Stimulated activated CD8-positive, alpha-beta memory T cell treated with anti-CD3 and anti-CD28 coated beads, Interleukin-7, amount 100 ng/mL, for 1 hour (primary cell): ENCODE measurements at regions not wholly inside any gene's neighbourhood (a gene's known extent, or its start where the extent isn't known, plus 50 kb on each side); places are given as distances from the start of the nearest gene placed in this dataset.
"Not testable (repeated sequence)": the region's sequence is repeated elsewhere in the genome, so short reads cannot be mapped to it uniquely, and the experiment has no call there.

Source experiments
- DNase-seq, 2 donors: peaks; one replicate each; pipeline ENCODE4 v3.0.0-alpha.2; 2020; ENCODE audit warnings: low read depth in 2 of 2

DNA sequence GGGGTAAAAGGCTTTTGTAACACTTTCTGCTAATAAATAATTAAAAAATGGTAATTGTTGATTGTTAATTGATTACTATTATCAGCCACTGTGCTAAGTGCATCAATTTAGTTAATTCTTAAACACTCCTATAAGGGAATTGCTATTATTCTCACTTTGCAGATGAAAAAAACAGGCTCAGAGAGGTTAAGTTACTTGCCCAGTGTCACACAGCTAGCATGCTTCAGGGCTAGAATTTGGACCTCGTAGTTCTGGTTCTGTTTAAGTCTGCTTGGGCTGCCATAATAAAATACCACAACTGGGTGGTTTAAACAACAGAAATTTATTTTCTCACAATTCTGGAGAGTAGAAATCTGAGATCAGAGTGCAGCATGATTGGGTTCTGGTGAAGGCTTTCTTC, 164.8 kb upstream of the TBX18 start:
- no peak for DNase-seq

DNA sequence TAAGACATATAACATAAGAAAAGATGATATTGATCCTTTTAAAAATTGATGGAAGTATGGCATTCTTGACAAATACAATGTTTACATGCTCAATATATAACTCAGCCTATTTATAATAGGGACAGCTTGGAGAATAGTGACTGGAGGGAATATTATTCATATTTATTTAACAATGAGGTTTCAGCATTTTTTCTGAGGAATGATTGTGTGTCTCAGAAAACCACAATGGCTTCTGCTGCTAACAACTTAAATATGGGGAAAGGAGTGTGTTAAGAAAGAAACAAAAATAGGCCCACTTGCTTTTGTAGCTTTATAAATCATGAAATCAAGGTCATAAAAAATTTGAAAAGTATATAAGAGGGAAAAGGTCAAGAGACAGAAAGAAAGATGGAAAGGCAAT, 163.2 kb upstream of the TBX18 start:
- no peak for DNase-seq

DNA sequence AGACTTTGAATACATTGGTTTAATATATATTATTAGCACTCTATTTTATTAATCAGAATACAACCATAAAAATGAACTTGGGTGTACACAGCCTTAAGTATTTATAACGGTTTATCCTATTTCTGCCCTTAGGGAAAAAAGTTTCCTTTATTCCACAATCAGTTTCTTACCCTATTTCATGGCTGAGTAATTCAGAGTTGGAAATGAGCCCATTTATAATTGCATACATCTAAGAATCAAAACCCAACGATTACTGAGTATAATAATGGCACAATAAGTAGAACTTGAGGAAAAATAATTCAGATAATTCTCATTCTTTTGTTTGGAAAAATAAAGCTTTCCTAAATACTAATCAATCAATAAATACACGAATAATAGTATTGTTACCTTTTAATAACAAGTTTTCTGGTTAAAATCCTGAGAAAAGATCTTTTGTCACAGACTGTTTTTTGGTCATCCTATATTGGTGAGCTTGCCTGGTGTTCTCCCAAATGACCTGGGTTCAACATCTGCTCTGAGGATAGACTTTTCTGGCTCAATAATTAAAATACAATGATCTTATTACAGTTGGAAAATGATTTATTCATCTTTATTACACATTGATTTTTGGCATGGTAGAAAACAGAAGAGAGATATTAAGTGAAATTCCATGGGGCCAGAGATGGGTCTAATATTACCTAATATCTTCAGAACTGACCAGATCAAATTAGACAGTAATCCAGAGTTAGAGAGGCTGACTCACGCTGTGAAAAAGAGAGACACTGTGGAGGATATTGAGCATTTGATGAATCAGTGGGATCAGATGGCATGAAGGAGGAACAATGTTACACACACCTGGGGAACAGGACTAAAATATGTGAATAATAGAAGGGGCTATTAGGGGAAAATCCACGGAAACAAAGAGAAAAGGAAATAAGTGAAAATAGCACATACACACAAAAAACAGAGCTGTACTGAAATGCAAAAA, 162.1 kb upstream of the TBX18 start:
- DNase-seq: no peak

DNA sequence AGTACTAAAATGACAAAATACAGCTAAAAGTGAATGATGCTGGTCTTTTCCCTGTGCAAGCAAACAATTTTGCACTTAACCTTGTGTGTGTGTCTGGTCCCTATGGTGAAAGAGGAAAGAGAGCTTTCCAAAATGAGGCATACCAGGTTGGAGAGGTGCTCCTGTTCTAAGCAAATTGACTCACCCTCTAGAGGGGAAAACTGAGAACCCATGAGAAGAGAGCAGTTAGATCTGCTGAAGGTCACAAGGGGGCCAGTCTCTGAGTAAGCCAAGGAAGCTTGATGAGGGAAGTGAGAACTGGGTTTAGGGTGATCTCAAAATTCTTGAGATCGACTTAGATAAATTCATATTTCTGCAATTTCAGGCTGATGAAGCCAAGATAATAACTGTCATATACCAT, 157.5 kb upstream of the TBX18 start:
- DNase-seq: no peak

DNA sequence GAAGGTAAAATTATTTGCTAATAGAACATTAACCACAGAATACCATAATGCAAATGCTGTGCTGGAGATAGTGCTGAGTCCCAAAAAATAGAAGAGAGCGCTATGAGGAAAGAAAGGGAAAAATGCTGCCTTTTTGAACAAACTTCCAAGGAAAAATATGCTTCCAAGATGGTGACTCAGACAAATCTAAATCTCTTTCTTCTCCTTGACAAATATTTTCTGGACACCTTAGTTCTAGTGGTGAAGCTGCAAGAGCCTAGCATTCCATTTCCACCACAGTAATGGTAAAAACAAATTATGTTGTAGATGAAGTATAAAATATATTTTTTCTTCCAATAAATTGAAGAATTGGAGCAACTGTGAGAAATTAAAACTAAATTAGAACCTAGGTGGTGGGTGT, 155.6 kb upstream of the TBX18 start:
- DNase-seq: no peak

DNA sequence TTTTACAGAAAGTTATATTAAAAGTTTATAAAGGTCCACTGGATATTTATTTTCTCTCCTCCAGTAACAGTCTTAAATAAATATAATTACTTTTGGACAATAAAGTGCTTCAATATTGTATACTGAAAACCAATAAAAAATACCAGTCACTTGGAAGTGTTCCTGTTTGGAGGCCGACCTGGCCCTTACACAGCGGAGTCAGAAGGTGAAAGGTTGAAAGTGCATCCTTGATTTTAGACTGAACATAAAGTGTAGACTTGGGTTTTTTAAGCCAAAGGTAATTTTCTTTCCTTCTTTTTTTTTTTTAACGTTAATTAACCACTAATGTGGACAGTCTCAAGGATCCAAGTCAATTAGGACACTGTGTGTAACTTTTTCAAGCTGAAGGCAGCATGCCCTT, 152.3 kb upstream of the TBX18 start:
- no peak for DNase-seq

DNA sequence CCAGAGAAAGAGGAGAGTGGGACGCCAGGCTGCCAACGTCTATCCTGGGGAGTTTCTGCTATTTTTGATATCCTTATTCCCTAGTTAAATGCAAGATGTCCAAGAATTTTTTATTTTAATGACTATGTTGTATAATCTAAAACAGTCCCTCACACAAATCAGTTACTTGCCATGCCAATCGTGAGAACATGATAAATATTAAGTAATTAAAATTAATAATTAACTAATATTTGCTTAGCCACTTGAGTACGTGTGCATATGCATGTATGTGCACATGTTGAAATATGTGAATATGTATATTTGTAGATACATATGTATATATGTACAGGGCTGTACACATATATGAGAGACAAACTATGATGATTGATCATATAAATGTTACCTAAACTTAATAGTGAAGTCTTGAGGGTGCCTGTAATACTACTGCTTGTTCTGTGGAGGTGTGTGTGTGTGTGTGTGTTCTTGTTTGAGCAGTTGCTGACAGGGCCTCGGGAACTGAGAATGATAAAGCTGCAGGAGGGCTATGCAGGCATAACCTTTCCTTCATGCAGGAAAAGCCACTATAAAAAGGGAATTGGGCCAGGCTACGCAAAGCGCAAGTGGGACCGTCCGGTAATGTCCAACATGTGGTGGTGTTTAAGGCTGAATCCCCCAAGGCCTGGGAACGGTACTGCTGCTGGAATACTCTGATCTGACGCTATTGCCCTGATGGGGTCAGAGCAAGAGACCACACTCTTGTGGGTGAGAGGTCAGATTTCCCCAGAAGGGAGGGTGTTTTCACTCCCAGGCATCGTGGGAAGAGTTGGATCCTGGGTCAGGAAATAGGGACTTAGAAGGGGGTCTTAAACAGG, 148.3 kb upstream of the TBX18 start:
- no peak for DNase-seq

DNA sequence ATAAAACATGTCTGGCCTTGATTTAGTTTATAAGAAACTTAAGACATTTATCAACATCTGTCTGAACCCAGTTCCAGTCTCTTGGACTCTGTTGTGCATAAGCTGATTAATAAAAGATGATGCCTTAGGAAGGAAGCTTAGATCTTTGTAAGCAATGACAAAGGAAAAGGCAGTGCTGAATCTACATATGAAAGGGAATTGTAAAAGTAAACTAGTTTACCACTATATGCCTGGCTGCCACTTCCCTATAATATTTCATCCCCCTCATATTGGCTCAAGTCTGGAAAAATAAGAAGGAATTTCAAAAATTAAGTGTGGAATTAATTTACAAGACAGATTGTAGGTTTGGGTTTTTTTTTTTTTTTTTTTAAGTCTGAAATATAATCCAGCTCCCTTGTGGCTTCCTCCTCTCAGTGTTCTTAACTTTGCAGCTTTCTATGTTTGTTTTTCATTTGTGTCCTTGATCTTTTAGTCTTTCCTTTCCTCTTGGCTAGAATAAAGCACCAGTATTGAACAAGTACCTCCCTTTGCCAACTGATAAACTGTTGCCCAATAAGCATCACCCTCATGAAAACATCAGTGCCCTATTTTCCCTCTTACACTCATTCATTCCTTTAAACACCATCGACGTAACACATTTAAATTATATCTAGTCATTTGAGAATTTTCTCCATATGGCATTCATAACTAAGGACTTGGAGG, 146.7 kb upstream of the TBX18 start:
- no peak for DNase-seq

DNA sequence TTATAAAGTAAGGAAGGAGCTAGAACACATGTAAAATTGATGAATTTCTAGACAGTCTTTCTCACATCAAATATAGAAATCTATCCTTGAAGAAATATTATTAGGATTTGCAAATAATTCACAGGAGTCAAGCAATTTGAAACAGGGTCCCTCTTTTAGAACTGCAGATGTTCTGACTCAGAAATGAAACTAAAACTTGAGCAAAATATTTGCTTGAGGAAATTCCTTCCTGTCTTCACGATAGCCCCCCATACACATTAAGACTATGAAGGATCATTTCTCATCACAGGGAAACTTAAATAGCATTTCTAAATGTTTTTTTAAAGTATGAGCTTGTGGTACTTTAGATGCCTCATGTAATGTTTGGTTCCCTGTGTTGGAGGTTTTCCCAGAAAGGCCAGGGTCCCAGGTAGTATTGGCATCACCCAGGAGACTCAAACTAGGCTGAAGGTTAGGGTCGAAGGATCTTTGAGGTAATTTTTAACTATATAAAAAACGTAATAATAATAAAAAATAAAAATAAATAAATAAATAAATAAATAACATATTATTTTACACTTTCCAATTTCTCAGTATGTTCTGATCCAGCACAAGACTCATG, 144.0 kb upstream of the TBX18 start:
- DNase-seq: no peak

DNA sequence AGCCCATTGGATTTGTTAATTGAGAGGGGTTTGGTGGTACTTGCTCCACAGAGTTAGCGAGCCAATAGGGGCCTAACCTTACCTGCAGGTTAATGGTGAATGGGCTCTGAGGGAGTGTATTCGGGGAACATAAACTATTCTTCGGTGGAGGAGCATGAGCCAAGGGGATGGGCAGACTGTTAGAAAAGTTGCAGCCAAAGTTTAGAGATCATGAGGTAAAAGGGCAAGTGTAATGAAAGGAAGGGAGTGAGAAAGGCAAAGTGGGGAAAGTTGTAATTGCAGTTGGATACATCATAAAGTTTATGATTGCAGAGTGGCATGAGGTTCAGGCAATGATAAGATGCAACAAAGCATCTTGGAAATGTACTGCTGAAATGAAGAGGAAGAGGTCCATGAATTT, 142.1 kb upstream of the TBX18 start:
- DNase-seq: no peak

DNA sequence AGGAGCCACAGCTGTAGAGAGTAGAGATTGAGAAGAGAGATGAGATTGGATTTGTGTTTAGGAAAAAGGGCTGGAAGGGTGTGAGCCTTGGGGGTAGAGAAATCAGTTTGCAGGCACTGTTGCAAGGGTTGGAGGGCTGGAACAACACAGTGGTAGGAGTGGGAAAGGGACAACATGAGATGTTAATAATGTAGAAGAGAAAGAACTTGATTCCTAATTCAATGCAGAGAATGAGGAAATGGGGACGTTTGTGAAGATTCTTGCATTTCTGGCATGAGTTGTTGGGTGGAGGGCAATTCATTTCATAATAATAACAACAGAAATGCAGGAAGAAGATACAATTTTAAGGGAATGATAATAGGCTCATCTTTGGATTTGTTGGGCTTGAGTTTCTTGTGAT, 141.4 kb upstream of the TBX18 start:
- DNase-seq: no peak

DNA sequence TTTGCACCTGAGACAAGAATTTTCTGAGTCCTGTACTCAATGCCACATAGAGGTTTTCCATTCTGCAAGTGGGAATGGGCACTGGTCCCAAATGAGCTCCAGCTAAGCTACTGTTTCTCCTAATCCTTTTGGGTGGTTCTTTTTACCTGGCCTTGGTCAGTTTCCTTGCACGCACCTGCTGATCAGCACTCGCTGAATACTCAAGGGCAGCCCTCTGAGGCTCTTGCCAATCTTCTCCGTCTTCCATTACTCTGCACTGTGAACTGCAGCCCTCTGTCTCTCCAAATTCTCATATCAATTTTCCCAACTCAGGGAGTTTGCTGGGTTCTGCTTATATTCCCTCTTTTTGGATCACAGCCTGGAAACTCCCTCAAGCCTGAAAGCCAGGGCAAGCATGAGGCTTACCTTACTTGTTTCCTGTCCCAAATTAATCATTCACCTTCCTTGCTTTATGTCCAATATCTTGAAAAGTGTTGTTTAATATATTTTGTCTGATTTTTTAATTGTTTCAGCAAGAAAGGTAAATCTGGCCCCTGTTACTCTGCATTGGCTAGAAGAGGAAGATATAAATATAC, 138.0 kb upstream of the TBX18 start:
- no peak for DNase-seq

DNA sequence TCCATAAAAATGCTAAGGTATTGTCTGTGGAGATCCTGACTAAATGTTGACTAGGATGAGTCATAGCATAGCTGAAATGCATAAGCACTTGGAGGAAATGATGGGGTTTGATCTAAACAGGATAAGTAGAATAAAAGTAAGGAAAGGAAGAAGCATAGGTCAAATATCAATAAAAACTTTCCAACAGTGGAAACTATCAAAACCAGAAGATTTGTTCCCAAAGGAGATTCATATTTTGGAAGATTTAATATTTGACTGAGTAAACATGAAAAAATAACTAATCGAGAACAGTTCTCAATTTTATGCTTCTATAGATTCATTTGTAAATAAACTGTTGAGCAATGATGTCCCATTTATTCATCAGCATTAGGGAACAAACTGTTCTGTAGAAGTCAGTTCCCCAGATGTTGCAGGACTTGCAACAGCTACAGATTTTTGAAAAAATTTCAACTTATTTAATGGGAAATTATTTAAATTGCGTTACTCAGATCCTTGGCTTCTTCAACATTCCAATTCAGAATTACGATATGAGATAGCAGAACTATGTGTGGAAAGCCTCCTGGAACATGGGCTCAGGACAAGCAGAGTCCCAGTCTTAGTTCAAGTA, 133.7 kb upstream of the TBX18 start:
- no peak for DNase-seq

DNA sequence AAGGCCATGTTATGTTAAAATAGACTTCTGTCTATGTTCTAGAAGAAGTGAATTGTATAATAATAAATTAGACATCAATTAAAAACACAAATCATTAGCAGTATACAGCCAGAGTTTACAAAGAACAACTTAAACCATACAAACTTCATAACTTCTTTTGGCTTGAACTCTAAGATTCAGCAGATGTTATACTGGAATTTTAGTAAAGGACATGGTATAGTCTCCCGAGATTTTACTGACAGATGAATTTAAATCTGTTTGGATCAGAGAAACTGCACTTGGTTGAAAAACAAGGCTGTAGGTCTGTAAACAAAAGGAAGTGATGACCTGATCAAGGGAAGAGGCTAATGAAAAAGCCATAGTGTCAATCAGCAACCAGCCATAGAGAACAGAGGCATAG, 132.6 kb upstream of the TBX18 start:
- DNase-seq: no peak

DNA sequence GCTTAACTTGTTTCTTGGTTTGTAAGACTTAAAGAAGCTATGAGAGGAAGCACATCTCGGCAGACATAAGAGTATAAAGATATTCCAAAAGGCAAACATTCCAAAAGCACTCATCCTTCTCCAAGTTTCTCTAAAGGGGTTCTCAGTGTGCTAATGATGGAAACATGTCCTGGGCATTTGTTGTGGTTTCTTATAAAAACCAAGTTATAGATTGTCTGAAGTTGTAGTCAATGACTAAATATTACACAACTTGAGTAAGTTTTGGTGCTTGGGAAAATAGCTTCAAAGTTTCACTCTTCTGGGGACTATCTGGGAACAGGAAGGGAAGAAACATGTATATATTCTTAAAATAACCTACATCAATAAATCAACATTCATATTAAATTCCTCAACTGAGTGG, 128.3 kb upstream of the TBX18 start:
- DNase-seq: no peak

DNA sequence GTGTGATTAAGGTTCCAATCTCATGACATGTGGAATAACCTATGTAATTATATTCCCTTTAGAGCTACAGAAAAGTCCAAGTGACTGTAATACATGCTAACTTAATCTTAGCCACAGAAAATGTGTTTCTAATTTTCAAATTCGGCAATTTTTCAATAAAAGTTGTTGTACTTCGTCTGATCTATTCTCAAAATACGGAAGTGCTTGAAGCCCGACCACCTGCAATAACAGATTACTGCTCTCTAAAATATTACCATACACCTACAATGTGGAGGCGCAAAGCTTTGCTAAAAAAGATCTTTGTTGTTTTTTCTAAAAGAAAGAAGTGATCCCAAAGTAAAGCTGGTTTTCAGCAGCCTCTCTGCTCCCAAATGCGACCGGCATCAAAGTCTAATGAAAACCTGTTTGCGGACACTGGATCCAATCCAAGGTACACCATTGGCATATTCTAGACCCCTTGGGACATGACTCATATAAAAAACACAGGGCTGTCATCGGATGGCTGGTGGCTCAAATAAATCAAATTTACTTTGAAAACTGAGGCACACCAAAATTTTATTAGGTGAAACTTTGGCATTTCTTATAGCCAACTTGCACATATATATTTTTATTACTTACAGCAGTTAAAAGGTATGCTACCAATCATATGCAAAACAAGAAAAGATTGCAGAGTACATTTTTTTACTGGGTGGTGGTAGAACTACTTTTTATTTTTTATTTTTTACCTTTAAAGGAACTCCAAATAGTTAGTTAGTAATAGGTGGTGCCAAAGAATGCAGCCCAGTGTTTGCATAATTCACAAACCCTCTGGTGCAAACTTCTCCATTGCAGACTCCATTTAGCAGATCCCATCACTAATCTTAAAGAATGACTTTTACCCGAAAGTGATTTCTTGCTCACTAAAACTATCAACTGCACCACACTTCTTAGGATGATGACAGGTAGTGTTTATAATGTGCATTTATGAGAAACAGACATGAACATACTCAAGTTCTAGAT, 118.7 kb upstream of the TBX18 start:
- no peak for DNase-seq

DNA sequence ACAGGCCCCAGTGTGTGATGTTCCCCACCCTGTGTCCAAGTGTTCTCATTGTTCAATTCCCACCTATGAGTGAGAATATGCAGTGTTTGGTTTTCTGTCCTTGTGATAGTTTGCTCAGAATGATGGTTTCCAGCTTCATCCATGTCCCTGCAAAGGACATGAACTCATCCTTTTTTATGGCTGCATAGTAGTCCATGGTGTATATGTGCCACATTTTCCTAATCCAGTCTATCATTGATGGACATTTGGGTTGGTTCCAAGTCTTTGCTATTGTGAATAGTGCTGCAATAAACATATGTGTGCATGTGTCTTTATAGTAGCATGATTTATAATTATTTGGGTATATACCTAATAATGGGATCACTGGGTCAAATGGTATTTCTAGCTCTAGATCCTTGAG, 115.0 kb upstream of the TBX18 start:
- not testable (repeated sequence) for DNase-seq

DNA sequence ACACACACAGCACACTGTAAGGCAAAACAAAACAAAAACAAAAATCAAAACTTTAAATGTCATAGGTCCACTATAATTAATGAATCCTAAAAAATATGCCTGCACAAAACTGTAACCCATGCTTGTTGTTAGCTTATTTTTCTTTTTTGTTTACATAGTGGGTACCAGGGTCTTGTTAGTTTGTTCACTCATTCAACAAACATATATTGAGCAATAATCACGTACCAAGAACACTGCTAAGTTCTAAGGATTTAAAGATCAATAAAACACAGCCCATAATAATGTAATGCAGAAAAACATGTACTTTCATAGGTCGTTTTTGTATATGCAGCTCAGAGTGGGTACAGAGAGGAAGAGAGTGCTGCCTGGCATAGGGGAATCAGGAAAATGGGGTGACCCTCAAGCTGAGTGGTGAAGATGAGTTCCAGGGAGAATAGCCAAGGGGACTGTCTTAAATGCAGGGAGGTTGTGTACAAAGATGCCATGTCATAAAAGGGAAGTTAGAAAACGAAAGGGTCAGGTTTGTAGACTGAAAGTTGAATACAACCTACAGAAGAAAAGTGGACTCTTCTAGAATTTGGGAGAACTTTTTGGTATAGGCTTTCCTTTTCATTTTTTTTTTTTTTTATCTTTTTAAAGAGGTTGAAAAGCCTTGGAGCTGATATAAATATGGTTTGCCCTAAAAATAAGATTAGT, 113.3 kb upstream of the TBX18 start:
- DNase-seq: no peak
